ENCODE measurements at regions not wholly inside any gene's neighbourhood (a gene's known extent, or its start where the extent isn't known, plus 50 kb on each side); places are given as distances from the start of the nearest gene placed in this dataset.

GRCh38 chr13:109370496-109370895 lies 415.9 kb downstream of the IRS2 start:
- intact Hi-C loops (cut with DNase I): no loop called here
- DNase-seq (no peak), ATAC-seq (ENCODE audit: poor library complexity) (no peak)

DNA sequence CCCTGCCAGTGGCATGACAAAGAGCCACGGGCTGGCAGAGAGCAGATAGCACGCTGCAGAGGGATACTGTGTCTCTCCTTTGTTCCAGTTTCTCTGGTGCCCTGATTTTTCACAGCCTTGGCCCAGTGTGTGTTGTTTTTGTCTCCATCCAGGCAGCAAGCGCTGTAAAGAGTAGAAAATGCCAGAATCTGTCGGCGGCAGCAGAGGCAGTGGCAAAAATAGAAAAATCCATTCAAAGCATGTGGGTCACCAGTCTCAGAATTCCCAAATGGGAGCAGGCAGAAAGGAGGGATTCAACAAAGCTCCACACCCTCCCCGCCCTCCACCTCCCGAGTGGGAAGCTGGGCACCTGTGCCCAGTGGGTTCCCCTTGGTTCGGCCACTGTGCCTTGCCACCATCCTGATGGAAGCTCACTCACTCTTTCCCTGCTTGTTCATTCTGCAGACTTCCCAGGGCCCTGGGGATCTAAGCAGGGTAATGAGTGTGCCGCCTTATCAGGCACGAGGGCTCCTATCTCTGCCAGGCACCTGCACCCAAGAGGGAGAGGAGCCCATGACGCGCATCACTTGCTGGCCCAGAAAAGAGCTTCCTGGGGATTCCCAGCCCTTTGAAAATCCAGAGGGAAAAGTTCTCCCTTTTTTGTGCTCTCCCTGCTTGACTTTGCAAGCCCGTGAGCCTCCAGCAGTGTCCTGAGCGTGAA lies 416.9 kb downstream of the IRS2 start:
- DNase-seq (no peak), ATAC-seq (ENCODE audit: poor library complexity) (peak; percentile 31)
- intact Hi-C loops (cut with DNase I): no loop called here

GRCh38 chr13:109368230-109368629 lies 418.2 kb downstream of the IRS2 start:
- DNase-seq (no peak), ATAC-seq (ENCODE audit: poor library complexity) (no peak)
- intact Hi-C loops (cut with DNase I): no loop called here

DNA sequence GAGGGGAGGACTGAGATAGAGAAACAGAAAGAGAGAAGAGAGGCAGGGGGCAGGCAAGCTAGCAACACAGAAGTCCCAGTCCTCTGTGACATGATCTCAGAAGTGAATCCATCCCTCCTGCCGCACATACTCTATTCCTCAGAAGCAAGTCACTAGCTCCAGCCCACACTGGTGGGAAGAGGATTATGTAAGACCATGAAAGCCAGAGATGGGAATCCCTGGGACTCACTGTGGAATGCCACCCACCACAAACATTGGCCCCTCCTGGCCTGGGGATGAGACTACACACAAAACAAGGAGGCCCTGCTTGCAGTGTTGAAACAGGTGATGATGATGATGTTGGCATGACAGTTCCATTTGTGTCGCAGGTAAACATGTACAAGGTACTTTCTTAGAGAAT lies 419.9 kb downstream of the IRS2 start:
- DNase-seq (no peak), ATAC-seq (ENCODE audit: poor library complexity) (no peak)
- intact Hi-C loops (cut with DNase I): no loop called here

GRCh38 chr13:109363431-109363830 lies 423.0 kb downstream of the IRS2 start:
- ATAC-seq (ENCODE audit: poor library complexity): no peak
- intact Hi-C loops (cut with DNase I): no loop called here
- DNase-seq: no peak

DNA sequence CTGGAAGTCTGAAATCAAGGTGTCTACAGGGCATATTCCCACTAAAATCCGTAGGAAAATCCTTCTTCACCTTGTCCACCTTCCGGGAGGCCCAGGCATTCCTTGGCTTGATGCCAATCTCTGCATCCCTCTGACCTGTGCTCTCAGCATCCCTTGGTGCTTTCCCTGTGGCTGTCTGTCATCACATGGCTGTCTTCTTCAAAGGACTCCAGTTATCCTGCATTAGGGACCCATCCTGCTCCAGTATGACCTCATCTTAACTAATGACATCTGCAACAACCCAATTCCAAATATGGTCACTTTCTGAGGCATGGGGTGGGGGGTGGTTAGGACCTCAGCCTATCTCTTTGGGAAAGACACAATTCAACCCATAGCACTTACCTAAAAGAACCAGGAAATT lies 423.8 kb downstream of the IRS2 start:
- ATAC-seq (ENCODE audit: poor library complexity): no peak
- no peak for DNase-seq
- intact Hi-C loops (cut with DNase I): no loop called here

GRCh38 chr13:109361562-109362289 lies 424.7 kb downstream of the IRS2 start:
- intact Hi-C loops (cut with DNase I): no loop called here
- no peak for ATAC-seq (ENCODE audit: poor library complexity)
- no peak for DNase-seq

DNA sequence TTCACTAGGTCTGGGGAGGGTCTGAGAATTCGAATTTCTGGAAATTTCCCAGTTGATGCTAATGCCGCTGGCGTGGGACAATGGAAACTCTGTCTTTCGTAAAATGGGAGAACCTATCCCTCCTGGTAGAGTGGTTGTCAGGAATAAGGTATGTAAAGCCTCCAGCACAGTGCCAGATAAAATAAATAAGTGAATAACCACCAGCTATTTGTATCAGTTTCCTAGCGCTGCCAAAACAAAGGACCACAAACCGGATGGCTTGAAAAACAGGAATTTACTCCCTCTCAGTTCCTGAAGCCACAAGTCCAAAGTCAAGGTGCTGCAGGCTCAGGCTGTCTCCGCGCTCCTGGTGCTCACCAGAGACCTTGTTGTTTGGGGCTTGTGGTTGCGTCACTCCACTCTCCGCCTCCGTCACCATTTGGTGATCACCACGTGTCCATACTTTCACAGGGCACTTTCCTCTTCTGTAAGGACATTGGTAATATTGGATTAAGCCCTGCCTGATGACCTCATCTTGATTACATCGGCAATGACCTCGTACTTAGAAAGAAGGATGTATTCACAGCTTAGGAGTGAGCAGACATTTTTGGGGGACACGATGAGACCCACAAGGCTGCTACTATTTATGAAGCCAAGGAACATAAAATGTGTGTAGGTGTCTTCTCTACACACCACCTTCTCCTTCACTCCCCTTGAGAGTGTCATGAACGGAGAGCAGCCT lies 428.5 kb downstream of the IRS2 start:
- DNase-seq (no peak), ATAC-seq (ENCODE audit: poor library complexity) (no peak)
- intact Hi-C loops (cut with DNase I): no loop called here

- no peak for ATAC-seq (ENCODE audit: poor library complexity)
- intact Hi-C loops (cut with DNase I): no loop called here
- no peak for DNase-seq
Measured at GRCh38 chr13:109355875-109356434, 430.4 kb downstream of the IRS2 start.

- no peak for DNase-seq
- ATAC-seq (ENCODE audit: poor library complexity): no peak
Measured at GRCh38 chr13:109355166-109355565, 431.2 kb downstream of the IRS2 start.

DNA sequence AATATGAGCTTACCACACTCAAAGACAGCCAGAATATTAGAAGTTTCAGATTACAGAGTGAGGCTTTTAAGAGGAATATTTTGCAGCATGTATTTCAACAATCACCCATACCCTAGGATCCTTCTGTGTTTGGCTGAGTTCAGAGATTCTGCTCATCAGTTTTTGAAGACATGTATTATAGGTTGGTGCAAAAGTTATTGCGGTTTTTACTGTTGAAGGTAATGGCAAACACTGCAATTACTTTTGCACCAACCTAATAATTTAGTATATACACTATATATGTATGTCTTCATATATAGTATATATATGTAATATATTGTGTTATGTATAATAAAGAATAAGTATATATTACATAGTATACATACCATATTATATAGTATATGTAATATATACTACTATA lies 435.1 kb downstream of the IRS2 start:
- ATAC-seq (ENCODE audit: poor library complexity) (no peak), DNase-seq (no peak)
- intact Hi-C loops (cut with DNase I): no loop called here

More at GRCh38 chr13:109355166-109355565, 431.2 kb downstream of the IRS2 start:
- intact Hi-C loops (cut with DNase I): no loop called here

GRCh38 chr13:109348519-109349258 lies 437.7 kb downstream of the IRS2 start:
- DNase-seq: no peak
- no peak for ATAC-seq (ENCODE audit: poor library complexity)
- intact Hi-C loops (cut with DNase I): no loop called here

- no peak for DNase-seq
- intact Hi-C loops (cut with DNase I): no loop called here
- ATAC-seq (ENCODE audit: poor library complexity): no peak
Measured at GRCh38 chr13:109346060-109346459, 440.3 kb downstream of the IRS2 start.

GRCh38 chr13:109345433-109345941 lies 440.9 kb downstream of the IRS2 start:
- intact Hi-C loops (cut with DNase I): no loop called here
- no peak for ATAC-seq (ENCODE audit: poor library complexity)

DNA sequence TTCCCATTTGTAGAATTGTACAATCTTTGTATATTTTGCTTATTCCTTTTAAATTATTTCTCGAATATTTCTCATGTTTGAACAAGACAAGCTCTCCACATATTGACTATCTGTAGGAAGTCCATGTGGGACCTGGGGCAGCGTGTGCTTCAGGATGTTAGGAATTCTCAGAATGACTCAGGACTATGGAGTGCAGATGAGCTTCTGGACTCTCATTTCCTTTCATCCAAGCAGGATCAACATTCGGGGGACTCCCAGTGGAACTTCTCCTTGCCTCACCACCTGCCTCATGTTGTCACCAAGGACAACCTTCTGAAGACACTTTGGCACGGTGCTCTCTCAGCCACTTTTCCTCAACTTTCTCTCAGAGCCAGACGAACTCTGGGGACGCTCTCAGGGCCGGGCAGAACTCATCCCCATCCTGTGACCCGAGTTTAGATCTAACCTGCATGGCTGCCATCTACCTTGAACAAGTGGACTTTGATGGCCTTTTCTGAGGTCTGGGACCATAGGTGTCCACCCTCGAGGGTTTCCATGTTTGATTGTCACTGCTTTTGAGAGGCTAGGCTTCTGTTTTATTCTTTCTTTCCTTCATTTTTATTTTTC lies 441.7 kb downstream of the IRS2 start:
- ATAC-seq (ENCODE audit: poor library complexity) (no peak), DNase-seq (no peak)
- intact Hi-C loops (cut with DNase I): no loop called here

More at GRCh38 chr13:109345433-109345941, 440.9 kb downstream of the IRS2 start:
- no peak for DNase-seq

GRCh38 chr13:109336730-109337129 lies 449.7 kb downstream of the IRS2 start:
- DNase-seq (no peak), ATAC-seq (ENCODE audit: poor library complexity) (no peak)
- intact Hi-C loops (cut with DNase I): no loop called here

DNA sequence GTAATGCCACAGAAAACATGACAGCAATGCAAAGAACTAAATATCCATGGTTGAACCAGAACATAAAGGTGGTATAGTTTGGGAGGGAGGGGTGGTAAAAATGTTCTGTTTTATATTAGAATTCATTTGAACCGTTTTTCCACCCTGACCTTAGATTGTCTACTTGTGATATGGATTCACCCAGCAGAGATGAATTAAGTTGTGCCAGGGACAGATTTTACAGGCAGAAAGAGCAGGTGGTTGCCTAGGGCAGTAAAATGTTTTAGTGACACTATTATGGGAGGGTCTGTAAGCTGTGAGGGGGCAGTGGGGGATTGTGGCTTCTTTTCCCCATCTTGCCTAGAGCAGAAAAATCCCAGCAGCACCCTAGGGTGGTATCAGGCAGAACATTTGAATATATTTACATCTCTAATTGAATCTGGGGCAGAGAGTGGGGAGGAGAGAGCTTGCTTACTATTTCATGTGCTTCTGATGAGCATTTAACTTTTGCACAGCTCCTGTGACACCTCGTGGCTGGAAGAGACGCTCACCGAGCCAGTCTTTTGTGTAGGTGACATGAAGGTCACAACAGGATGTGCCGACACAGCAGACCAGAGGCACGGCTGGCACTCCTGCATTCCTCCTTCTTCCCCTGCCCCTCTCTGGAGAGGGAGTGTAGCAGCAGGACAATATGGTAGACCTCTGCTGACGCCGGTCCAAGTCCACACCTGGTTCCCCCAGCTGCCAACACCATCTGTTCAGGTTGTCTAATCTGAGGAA lies 452.3 kb downstream of the IRS2 start:
- intact Hi-C loops (cut with DNase I): loop anchor here (5.0 kb wide), 1 partner anchor 187 kb away; no protein-coding TSS in a partner anchor
- DNase-seq (peak; percentile 49), ATAC-seq (ENCODE audit: poor library complexity) (peak; percentile 90)
